ENCODE measurements at regions not wholly inside any gene's neighbourhood (a gene's known extent, or its start where the extent isn't known, plus 50 kb on each side); places are given as distances from the start of the nearest gene placed in this dataset.

- Histone ChIP-seq H3K4me3 (no peak overlapping the region), H3K9me3 (replicated peaks; ENCODE audit: control insufficient read depth, insufficient read depth, low read depth, low read length) (no peaks in the 10 kb centered on the region; the same call in 1 of the 2 replicates), H4K20me1 (replicated peaks; ENCODE audit: control insufficient read depth, insufficient read depth, low read length) (no peaks in the 10 kb centered on the region), H3K9ac (ENCODE audit: insufficient read depth in 1 of 2, low read depth in 2 of 2, low read length in 2 of 2) (no peak overlapping the region), H3K4me1 (replicated peaks in 1 of 2; ENCODE audit: control insufficient read depth in 2 of 2, insufficient read depth in 2 of 2, low read length in 2 of 2) (no peaks in the 10 kb centered on the region), H3K27ac (ENCODE audit: extremely low read depth, low read depth, low read length) (no peak overlapping the region), H3K9me1 (ENCODE audit: control insufficient read depth, insufficient read depth, low read length) (no peaks in the 10 kb centered on the region), H3K27me3 (ENCODE audit: control insufficient read depth in 2 of 2, insufficient read depth in 2 of 2, low read length in 2 of 2) (no peaks in the 10 kb centered on the region; a peak in 1 of 5 replicates), H3K79me2 (ENCODE audit: control insufficient read depth, insufficient read depth, low read length) (no peaks in the 10 kb centered on the region), H3K4me2 (ENCODE audit: insufficient read depth, low read length) (no peak overlapping the region), H2AFZ (ENCODE audit: low read depth, low read length) (no peak overlapping the region), H3K36me3 (ENCODE audit: control insufficient read depth, insufficient read depth, low read length) (no peaks in the 10 kb centered on the region)
- FAIRE-seq, result no peak
- no TSS peak for BruUV-seq (replicated peaks)
- TF ChIP-seq TRIM28 (IDR thresholded peaks at IDR 0.05) (peak; percentile 92), XRCC4 (IDR thresholded peaks at IDR 0.05; ENCODE audit: extremely low read depth, insufficient read depth, insufficient read length) (no peak), CBX3 (IDR thresholded peaks at IDR 0.05; ENCODE audit: borderline replicate concordance in 1 of 2, low read length in 2 of 2) (peak in 1 of 2 experiments; percentile 92; a peak in 2 of 3 replicates), ZNF280B (CRISPR knock-in tag; IDR thresholded peaks at IDR 0.05) (peak; percentile 86; the same call in 1 of the 2 replicates), TRIM24 (IDR thresholded peaks at IDR 0.05) (peak in 1 of 2 experiments; percentile 45; a peak in 1 of 4 replicates), CBX1 (IDR thresholded peaks at IDR 0.05; ENCODE audit: low read depth) (peak; percentile 64; the same call in 1 of the 2 replicates), ZNF655 (CRISPR knock-in tag; IDR thresholded peaks at IDR 0.05) (no peak), CBX5 (IDR thresholded peaks at IDR 0.05; ENCODE audit: borderline replicate concordance, low read depth) (peak; percentile 92), ZNF280A (IDR thresholded peaks at IDR 0.05; ENCODE audit: low read depth, partially characterized antibody) (peak; percentile 31), EP300 (IDR thresholded peaks at IDR 0.05; ENCODE audit: low read length) (peak; percentile 30; the same call in 1 of the 2 replicates)
- in situ Hi-C loops (cut with MboI), result no loop called here
- WGBS (ENCODE audit: insufficient coverage, low coverage, missing lambda C conversion rate), result 27% methylated on average over 5 of the region's 5 CpGs
- ChIA-PET CTCF (ENCODE audit: low intra/inter-chr PET ratio) (no interaction called here), POLR2A (interaction anchor here (0.8 kb wide), 1 partner anchor 17 kb away, joined by 5 read pairs; no protein-coding TSS in a partner anchor)
- DNase-seq (ENCODE audit: extremely low read depth in 1 of 4, low spot score in 3 of 4), result peak in 1 of 4 experiments; percentile 7
- no peak for ATAC-seq
- intact Hi-C loops (cut with micrococcal nuclease), result no loop called here
These were observed 207.8 kb upstream of the KIT start for GRCh38 chr4:54449999-54450398.
